M059J (cell line): ENCODE measurements at regions not wholly inside any gene's neighbourhood (a gene's known extent, or its start where the extent isn't known, plus 50 kb on each side); places are given as distances from the start of the nearest gene placed in this dataset.
"Not testable (repeated sequence)": the region's sequence is repeated elsewhere in the genome, so short reads cannot be mapped to it uniquely, and the experiment has no call there.

Experiments used
- DNase-seq: peaks from one replicate; pipeline ENCODE4 v3.0.0-alpha.2; 2012; ENCODE audit warnings: low read depth

GRCh38 chr2:44084850-44085249, 83.8 kb upstream of the PPM1B start:
- DNase-seq = no peak

- no peak for DNase-seq
These were observed 82.0 kb upstream of the PPM1B start for GRCh38 chr2:44086629-44087028.

- DNase-seq = peak; percentile 70
These were observed 81.5 kb upstream of the PPM1B start for GRCh38 chr2:44087036-44087713.

GRCh38 chr2:44087714-44088092, 81.0 kb upstream of the PPM1B start:
- no peak for DNase-seq

GRCh38 chr2:44092519-44092918, 76.2 kb upstream of the PPM1B start:
- not testable (repeated sequence) for DNase-seq

GRCh38 chr2:44093970-44094369, 74.7 kb upstream of the PPM1B start:
- DNase-seq = no peak

- DNase-seq = no peak
These were observed 71.3 kb upstream of the PPM1B start for GRCh38 chr2:44097322-44097907.

GRCh38 chr2:44098050-44098449, 70.6 kb upstream of the PPM1B start:
- no peak for DNase-seq

- DNase-seq = no peak
These were observed 69.8 kb upstream of the PPM1B start for GRCh38 chr2:44098891-44099290.

- peak; percentile 97 for DNase-seq
These were observed 68.3 kb upstream of the PPM1B start for GRCh38 chr2:44100351-44100750.

GRCh38 chr2:44101246-44101645, 67.4 kb upstream of the PPM1B start:
- no peak for DNase-seq

- DNase-seq = no peak
These were observed 65.7 kb upstream of the PPM1B start for GRCh38 chr2:44102790-44103562.

GRCh38 chr2:44103639-44104038, 65.0 kb upstream of the PPM1B start:
- DNase-seq = no peak

GRCh38 chr2:44104855-44105271, 63.8 kb upstream of the PPM1B start:
- peak; percentile 14 for DNase-seq

GRCh38 chr2:44106509-44106908, 62.2 kb upstream of the PPM1B start:
- peak; percentile 34 for DNase-seq

- DNase-seq = no peak
These were observed 61.5 kb upstream of the PPM1B start for GRCh38 chr2:44107086-44107740.

- no peak for DNase-seq
These were observed 60.7 kb upstream of the PPM1B start for GRCh38 chr2:44107974-44108373.

GRCh38 chr2:44109166-44109565, 59.5 kb upstream of the PPM1B start:
- no peak for DNase-seq

- no peak for DNase-seq
These were observed 58.2 kb upstream of the PPM1B start for GRCh38 chr2:44110444-44110843.

GRCh38 chr2:44112096-44112495, 56.6 kb upstream of the PPM1B start:
- no peak for DNase-seq

GRCh38 chr2:44116319-44116718, 52.4 kb upstream of the PPM1B start:
- no peak for DNase-seq

- no peak for DNase-seq
These were observed 50.4 kb upstream of the PPM1B start for GRCh38 chr2:44118257-44118656.
